Fibroblast of skin of scalp (primary cell): ENCODE measurements at regions not wholly inside any gene's neighbourhood (a gene's known extent, or its start where the extent isn't known, plus 50 kb on each side); places are given as distances from the start of the nearest gene placed in this dataset.

Experiments used
- DNase-seq: peaks from one replicate; pipeline ENCODE4 v3.0.0-alpha.2; 2013

DNA sequence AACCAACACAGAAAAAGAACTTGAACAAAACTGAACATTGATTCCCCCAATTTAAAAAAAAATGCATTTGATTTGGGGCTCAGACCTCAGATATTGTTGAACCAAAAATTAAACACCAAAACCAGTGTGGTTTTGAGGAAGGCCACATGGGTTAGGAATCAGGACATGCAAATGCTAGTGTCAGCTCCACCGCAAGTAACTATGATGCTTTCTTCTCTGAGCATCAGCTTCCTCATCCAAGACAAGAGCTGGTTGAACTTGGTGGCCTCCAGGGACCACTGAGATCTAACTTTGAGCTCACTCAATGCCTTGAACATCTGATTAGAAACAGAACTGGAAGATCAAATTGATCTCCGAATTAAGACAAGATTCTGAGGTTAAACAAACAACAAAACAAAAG, 142.9 kb upstream of the NWD2 start:
- DNase-seq, result no peak

DNA sequence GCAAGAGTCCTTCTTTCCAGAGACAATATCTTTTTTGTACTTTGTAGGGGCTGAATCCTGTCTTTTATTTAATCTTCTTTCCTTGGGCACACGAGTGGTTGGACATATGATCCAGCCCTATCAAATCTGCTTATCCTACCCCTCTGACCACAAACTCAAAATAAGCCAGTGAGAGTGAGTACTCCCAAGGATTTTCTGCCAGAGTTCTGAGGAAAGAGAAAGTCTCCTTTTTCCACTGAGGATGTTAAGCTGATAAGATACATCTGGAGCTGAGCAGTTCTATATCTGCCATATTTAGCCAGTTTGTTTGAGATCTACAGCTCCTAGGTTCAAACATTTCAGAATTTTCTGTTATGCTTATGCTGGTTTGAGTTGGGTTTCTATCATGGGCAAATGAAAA, 134.8 kb upstream of the NWD2 start:
- DNase-seq, result no peak

DNA sequence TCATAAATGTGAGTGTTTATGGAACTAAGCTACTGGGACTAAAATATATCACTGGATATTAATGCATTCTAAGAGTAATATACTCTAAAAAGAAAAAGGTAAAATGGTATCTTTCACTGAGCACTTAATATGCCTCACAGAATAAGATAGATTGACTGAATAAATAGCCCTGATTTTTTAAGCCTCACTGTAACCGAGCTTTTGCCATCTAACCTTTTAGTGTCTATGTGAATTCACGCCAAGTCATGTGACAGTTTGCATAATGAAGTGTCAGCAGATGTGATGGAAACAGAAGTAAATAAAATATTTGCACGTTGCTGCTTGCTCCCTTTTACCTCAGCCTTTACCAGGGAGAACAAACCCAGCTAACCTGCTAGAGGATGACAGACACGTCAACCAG, 119.7 kb upstream of the NWD2 start:
- DNase-seq, result no peak

DNA sequence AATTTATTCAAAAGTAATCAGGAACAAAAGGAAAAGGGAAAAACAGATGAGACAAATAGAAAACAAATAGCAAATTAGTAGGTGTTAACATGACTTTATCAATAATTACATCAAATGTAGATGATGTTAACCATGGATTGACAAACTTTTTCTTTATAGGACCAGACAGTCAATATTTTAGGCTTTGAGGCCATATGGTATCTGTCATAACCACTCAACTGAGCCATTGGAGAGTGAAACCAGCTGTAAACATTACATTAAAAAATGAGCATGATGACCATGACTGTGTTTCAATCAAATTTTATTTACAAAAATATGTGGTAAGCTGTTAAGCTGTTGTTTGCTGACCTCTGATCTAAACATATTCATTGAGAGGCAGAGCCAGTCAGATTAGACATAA, 118.5 kb upstream of the NWD2 start:
- no peak for DNase-seq

DNA sequence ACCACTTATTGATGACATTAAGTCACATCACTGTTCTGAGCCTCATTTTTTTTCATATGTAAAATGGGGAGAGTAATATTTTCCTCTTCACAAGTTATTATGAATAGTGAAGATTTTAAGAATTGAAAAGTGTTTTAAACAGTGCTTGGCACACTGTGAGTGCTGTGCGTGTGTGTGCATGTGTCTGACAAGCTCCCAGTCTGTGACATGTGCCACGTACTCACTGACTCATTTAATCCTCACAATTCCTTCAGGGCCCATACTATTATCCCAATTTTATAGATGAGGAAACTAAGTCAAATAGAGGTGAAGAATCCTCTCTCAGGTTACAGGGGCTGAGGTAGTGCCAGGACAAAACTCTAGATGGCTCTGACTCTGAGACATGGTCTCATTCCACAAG, 114.1 kb upstream of the NWD2 start:
- no peak for DNase-seq

DNA sequence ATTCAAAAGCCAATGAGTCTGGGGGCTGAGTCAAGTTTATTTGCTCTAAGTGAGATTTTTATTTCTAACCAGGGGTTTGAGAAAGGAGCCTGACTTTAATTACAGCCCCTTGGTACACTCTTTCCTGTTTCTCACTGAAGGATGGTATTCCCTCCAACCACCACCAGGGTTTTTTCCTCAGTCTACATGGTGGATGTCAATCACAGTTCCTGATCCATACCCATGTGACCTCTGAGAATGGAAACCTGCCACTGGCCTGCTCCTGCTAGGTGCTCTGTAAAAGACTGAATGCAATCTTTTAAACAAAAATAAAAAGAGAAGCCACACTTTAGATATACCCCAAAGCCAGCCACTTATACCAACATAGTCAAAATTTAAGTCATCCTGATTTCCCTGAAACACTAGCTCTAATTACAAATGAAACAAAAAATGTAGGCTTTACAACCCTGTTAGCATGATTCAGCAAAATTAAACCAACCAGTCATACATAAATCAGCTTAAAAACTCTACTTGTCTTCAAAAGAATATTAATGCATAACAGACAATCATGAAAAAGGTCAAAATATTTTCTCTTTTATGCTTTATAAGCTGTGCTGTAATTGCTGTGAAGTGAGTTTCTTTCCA, 112.1 kb upstream of the NWD2 start:
- DNase-seq, result no peak

DNA sequence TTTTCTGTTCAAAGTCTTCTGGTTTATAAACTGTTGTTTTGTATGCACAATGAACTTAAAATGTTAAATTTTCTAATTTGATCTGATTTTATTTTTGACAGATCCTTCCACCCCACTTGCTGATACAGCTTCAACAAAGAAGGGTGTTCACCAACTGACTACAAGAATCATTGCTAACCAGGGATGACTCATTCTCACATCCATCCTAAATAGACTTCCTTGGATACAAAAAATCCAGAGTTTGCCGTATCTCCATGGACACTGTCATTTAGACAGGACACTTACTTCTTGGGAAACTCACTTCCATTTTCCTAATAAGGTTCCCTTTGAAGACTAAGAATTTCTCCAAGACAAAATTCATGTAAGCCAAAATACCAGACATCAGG, 111.6 kb upstream of the NWD2 start:
- no peak for DNase-seq

DNA sequence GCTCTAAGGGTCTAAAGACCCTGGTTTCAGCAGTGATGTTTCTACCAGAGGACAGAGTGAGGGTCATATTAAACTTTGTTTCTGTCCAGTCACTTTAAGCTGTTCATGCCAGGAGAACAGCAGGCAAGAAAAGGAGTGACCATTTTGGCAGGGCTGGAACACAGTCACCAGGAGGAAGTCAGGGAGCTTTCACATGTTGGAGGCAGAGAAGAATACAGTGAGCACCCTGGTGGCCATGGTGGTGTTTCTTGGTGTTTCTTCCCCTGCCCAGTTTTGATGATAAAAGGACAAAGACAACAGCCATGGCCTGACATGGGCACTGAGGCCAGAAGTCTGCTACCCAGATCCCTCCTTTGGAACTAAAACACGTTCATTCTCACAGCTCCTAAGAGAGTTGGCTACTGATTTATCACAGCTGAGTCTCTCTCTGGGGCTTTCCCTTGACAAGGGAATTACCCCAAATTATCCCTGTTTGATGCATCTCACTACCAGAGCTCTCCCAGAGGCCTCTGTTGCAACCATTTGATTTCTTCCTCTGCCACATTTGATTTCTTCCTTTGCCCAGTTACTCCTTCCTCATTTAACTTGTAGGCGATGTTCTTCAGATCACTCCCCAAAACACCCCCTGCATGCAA, 106.4 kb upstream of the NWD2 start:
- DNase-seq, result no peak

DNA sequence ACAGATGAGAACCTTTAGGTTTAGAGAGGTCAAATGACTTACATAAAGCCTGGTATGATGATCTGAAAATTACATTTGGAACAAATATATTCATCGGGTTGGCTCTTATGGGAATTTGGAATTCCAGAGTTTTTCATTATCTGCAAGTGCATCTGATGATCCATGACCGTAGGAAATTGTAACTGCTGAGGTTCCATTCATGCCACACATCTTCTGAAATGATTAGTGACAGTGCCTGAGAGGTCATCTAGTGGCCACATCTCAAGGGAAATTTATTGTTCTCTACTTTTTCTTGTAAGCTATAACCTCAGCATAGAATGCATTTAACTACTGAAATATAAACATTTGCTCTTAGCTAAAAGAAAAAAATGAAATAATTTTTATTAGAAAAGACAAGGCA, 105.8 kb upstream of the NWD2 start:
- DNase-seq, result no peak

DNA sequence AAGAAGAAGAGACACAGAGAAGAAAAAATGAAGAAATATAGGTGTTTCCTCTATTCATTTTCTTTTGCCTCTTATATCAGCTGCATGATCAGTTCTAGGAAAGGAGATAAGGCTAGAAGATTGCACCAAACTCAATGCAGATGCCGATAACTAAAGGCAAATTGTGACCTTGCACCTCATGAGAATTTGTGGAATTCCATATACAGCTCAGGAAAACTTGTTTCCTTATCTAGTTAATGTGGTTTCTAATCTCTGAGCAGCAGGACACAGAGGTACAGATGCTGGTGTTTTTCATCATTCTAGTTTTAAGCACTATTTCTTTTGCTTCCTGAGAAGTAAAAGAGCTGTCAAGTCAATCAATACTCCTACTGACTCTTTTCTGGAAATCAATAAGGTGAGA, 104.6 kb upstream of the NWD2 start:
- no peak for DNase-seq

DNA sequence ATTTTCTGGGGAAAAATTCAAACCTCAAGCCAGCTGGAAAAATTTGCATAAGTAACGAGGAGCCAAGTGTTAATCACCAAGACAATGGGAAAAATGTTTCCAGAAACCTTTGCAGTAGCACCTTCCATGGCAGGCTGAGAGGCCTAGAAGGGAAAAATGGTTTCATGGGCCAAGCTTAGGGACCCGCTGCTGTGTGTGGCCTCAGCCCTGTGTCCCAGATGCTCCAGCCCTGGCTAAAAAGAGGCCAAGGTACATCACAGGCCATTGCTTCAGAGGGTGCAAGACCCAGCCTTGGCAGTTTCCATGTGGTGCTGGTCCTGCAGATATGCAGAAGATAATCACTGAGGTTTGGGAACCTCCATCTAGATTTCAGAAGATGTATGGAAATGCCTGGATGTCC, 98.3 kb upstream of the NWD2 start:
- no peak for DNase-seq

DNA sequence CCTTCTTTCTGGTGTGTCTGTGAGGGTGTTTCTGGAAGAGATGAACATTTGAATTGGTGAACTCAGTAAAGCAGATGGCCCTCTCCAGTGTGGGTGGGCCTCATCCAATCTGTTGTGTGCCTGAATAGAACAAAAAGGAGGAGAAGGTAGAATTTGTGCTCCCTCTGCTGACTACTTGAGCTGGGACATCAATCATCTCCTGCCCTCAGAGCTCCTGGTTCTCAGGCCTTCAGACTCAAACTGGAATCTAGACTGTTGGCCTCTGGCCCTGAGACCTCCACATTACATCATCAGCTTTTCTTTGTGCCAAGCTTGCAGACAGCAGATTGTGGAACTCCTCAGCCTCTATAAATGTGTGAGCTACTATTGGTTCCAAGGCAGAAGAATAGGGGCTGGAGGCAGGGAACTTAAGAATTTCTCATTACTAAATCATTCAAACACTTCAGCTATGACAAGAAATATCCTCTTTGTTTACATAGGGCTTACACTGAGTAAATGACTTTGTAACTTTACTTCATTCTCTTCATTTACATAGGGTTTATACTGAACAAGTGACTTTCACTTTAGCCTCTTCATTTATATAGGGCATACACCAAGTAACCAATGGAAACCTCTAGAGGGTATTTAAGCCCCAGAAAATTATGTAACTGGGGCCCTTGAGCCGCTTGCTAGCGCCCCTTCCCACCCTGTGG, 86.9 kb upstream of the NWD2 start:
- DNase-seq, result no peak

DNA sequence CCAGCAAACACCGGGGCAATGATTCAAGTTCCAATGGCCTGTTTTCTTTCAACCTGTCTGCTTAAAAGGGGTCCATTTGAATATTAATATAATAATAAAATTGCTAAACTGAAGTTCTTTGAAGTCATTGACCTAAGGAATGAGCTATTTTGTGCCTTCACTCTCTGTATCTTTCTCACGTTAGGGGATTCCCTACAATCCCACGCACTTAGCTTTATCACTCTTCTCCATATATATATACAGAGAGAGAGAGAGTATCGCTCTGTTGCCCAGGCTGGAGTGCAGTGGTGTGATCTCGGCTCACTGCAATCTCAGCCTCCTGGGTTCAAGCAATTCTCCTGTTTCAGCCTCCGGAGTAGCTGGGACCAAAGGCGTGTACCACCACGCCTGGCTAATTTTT, 83.9 kb upstream of the NWD2 start:
- DNase-seq, result no peak

DNA sequence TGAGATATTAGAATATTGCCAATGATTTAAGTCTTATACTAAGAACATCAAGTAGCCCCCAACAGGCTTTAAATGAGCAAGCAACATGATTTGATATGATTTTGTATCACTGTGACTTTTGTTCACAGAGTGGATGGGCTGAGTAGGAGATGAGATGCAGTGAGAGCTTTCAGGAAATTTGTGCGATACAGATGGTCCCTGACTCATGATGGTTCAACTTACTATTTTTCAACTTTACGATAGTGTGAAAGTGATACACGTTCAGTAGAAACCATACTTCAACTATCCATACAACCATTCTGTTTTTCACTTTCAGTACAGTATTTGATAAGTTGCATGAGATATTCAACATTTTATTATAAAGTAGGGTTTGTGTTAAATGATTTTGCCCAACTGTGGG, 78.7 kb upstream of the NWD2 start:
- no peak for DNase-seq

DNA sequence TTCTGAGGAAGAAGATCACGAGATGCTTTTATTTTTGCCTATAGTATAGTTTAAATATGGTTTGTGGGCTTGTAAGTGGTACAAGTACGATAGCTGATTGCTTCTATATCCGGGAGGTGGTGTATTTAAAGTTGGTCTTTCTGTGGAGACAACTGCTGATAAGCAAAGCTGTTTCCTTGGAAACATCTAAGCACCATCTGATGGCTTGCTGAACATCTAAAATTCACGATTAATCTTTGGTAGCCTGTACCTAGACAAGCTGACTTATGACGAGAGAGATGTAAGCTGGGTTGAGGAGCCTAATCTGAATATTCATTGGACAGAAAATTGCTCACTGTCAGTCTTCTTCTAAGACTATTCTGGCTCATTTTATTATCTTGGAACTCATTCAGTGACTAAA, 74.6 kb upstream of the NWD2 start:
- DNase-seq, result no peak

DNA sequence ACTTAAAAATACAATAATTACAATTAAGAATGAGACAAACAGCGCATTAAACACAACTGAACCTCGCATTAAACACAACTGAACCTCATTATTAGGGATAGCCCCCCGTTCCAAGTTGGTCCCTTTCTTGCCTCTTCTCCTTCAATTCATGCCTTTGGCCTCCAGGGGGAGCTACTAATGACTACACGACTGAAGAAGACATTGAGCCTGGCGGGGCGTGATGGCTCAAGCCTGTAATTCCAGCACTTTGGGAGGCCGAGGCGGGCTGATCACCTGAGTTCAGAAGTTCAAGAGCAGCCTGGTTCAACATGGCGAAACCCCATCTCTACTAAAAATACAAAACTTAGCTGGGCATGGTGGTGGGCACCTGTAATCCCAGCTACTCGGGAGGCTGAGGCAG, 56.4 kb upstream of the NWD2 start:
- no peak for DNase-seq
